Adrenal gland (tissue), 9 donors: ENCODE measurements at regions not wholly inside any gene's neighbourhood (a gene's known extent, or its start where the extent isn't known, plus 50 kb on each side); places are given as distances from the start of the nearest gene placed in this dataset.

ENCODE experiments used
- DNase-seq, 7 donors: peaks; one replicate each; pipeline ENCODE4 v3.0.0-alpha.2; 2019 to 2020
- H3K27ac ChIP-seq, 5 donors: fragments of 200-600 bp; sonication (generic) in 4 of 5; 1 replicate in 3 of 5; 2 replicates in 2 of 5; pipeline versions ENCODE4 v1.5.1 to v1.8.0; 2016 to 2020; ENCODE audit warnings: mild to moderate bottlenecking in 1 of 5
- H3K27me3 ChIP-seq: fragments of 200-600 bp; 2 replicates; pipeline ENCODE4 v1.8.0; 2021
- H3K36me3 ChIP-seq, 2 donors: fragments of 200-600 bp; replicated peaks in 1 of 2; 1 replicate in 1 of 2; 2 replicates in 1 of 2; pipeline versions ENCODE4 v1.5.1 to v1.8.0; 2018 to 2022
- H3K4me1 ChIP-seq, 2 donors: fragments of 200-600 bp; replicated peaks in 1 of 2; 1 replicate in 1 of 2; 2 replicates in 1 of 2; pipeline versions ENCODE4 v1.5.1 to v1.8.0; 2018 to 2021
- H3K4me3 ChIP-seq, 4 donors: fragments of 200-600 bp; sonication (generic) in 3 of 4; one replicate each; pipeline ENCODE4 v1.5.1; 2016 to 2018
- H3K9me3 ChIP-seq, 3 donors: fragments of 200-600 bp; sonication (generic) in 1 of 3; replicated peaks in 1 of 3; 1 replicate in 2 of 3; 2 replicates in 1 of 3; pipeline versions ENCODE4 v1.5.1 to v1.8.0; 2016 to 2021
- POLR2A ChIP-seq, 2 donors: fragments of 450-650 bp; IDR thresholded peaks; one replicate each; pipeline ENCODE4 v1.6.1; 2017; ENCODE audit warnings: antibody characterized with exemption in 2 of 2, mild to moderate bottlenecking in 2 of 2, moderate library complexity in 1 of 2
- WGBS, 4 donors: extraction: QIAGEN DNeasy Blood & Tissue Kit in 2 of 4; methylation state at CpG; one replicate each; pipeline versions ENCODE4 v1.1.5 to v1.1.7; 2013 to 2017; 5-methylcytosine and 5-hydroxymethylcytosine counted together
- intact Hi-C, 2 donors: fragments of 100-400 bp; cut with DNase I; formaldehyde crosslinking; loops; one replicate each; pipeline versions ENCODE4 v1.14.1 to v1.15.0; 2022 to 2023
- TF ChIP-seq, protein P1 (sequence below), 6 experiments: fragments of 450-650 bp in 4 of 6; fragments of 200-600 bp in 2 of 6; sonication (generic) in 1 of 6; IDR thresholded peaks; 1 replicate in 5 of 6; 2 replicates in 1 of 6; pipeline versions ENCODE4 v1.5.1 to v1.8.0; 2016 to 2021; ENCODE audit warnings: antibody characterized with exemption in 6 of 6, mild to moderate bottlenecking in 2 of 6, moderate library complexity in 1 of 6
- donor health status: healthy with polysubstance abuse.
- donor health status: Bipolar disorder and iron deficiency.
- donor health status: DM: yes; HTN: yes; CAD: no.
- donor health status: DM: no; HTN: no; CAD: no.
- donor health status: DM: no; HTN: no; CAD: no.

DNA sequence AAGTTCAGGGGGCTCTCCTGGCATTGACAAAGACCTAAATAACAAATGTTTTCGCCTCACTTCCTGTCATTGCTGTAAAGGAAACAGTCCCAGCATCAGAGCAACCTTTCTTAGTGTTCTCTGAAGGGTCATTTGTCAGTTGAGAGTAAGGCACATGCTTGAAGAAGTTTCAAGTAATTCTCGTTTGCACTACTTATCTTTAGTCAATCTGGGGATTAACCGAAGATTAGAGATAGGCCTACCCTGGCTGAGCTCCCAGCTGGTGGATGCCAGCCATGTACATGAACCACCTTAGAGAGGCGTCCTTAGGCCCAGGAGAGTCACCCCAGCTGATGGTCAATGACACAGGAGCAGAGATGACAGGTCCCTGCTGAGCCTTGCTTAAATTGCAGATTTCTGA lies 189.9 kb upstream of the PGRMC2 start:
- 47 to 63% (median 52%) methylated on average over 4 of the region's 4 CpGs for WGBS, 4 donors
- TF ChIP-seq, protein P1, sequence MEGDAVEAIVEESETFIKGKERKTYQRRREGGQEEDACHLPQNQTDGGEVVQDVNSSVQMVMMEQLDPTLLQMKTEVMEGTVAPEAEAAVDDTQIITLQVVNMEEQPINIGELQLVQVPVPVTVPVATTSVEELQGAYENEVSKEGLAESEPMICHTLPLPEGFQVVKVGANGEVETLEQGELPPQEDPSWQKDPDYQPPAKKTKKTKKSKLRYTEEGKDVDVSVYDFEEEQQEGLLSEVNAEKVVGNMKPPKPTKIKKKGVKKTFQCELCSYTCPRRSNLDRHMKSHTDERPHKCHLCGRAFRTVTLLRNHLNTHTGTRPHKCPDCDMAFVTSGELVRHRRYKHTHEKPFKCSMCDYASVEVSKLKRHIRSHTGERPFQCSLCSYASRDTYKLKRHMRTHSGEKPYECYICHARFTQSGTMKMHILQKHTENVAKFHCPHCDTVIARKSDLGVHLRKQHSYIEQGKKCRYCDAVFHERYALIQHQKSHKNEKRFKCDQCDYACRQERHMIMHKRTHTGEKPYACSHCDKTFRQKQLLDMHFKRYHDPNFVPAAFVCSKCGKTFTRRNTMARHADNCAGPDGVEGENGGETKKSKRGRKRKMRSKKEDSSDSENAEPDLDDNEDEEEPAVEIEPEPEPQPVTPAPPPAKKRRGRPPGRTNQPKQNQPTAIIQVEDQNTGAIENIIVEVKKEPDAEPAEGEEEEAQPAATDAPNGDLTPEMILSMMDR (IDR thresholded peaks at IDR 0.05), result no peak
- TF ChIP-seq POLR2A (IDR thresholded peaks at IDR 0.05), result no peak

GRCh38 chr4:128475597-128475996 lies 188.0 kb upstream of the PGRMC2 start:
- no peaks in the 10 kb centered on the region for H3K27me3 ChIP-seq
- no peaks in the 10 kb centered on the region for H3K36me3 ChIP-seq
- H3K4me1 ChIP-seq, result no peaks in the 10 kb centered on the region
- intact Hi-C loops, result no loop called here
- no peak for DNase-seq
- 96 to 100% (median 99%) methylated on average over 1 of the region's 1 CpG for whole genome bisulfite sequencing, 4 donors
- H3K4me3 ChIP-seq, result no peak overlapping the region
- no peaks in the 10 kb centered on the region for H3K9me3 ChIP-seq
- no peak overlapping the region for H3K27ac ChIP-seq
- TF ChIP-seq POLR2A (IDR thresholded peaks at IDR 0.05), result no peak
- TF ChIP-seq, protein P1 (IDR thresholded peaks at IDR 0.05), result no peak

More for the DNA sequence above, 189.9 kb upstream of the PGRMC2 start:
- Histone ChIP-seq H3K4me3 (no peak overlapping the region), H3K4me1 (no peaks in the 10 kb centered on the region), H3K36me3 (no peaks in the 10 kb centered on the region), H3K27me3 (no peaks in the 10 kb centered on the region), H3K27ac (no peak overlapping the region), H3K9me3 (no peaks in the 10 kb centered on the region)
- DNase-seq, result no peak
- intact Hi-C loops, result no loop called here

DNA sequence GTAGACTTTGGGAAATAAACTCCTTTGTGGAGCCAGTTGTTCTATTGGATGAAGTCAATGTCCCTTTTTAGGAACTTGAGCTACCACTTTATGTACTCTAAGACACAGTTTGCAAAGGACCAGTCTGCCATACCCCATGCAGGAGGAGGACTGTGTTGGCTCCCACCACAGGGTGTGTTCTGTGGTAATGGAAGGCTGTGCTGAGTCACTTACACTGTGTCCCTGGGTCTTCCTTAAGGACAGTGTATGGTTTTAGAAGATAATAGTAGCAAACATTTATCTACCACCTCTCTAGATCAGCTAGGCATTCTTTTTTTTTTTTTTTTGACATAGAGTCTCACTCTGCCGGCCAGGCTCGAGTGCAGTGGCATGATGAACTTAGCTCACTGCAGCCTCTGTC lies 184.0 kb upstream of the PGRMC2 start:
- Histone ChIP-seq H3K27me3 (no peaks in the 10 kb centered on the region), H3K4me3 (no peak overlapping the region), H3K27ac (no peak overlapping the region), H3K9me3 (no peaks in the 10 kb centered on the region), H3K36me3 (no peaks in the 10 kb centered on the region), H3K4me1 (peaks cover 11 to 17% of the 10 kb centered on the region in 2 donors)
- DNase-seq, result no peak
- TF ChIP-seq, protein P1 (IDR thresholded peaks at IDR 0.05), result no peak
- no peak for TF ChIP-seq POLR2A (IDR thresholded peaks at IDR 0.05)
- intact Hi-C loops, result no loop called here
- WGBS, 4 donors, result 95 to 100% (median 97%) methylated on average over 2 of the region's 2 CpGs

DNA sequence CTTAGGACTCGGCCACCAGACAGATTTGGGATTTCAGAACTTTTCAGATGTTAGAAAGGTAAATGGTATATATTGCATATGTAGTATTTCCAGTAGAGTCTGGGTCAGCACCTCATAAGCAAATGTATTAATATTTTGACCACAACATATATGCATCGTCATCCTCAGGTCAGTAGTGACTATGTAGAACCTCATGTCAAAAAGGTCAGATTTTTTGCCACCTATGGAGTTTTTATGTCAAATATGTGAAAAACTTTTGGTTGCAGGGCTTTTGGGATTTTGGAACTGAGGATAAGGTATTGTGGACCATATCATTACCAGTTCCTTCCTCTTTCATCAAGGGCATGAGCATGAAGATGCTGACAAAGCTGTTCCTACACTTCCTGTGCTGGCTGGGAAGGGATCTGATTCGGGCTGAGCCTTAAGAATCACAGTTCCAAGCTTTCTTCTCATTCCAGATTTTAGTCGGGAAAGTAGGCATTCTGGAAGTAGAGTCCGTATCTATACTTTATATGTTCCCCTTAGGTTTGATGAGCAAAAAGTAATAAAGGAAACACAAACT lies 183.0 kb upstream of the PGRMC2 start:
- H3K27ac ChIP-seq, result no peak overlapping the region
- WGBS, 4 donors, result 78 to 86% (median 79%) methylated on average over 5 of the region's 5 CpGs
- H3K4me1 ChIP-seq, result peaks cover 11 to 17% of the 10 kb centered on the region in 2 donors
- intact Hi-C loops, result no loop called here
- TF ChIP-seq, protein P1 (IDR thresholded peaks at IDR 0.05), result no peak
- TF ChIP-seq POLR2A (IDR thresholded peaks at IDR 0.05), result no peak
- H3K9me3 ChIP-seq, result no peaks in the 10 kb centered on the region
- no peak overlapping the region for H3K4me3 ChIP-seq
- no peak for DNase-seq
- H3K36me3 ChIP-seq, result no peaks in the 10 kb centered on the region
- H3K27me3 ChIP-seq, result no peaks in the 10 kb centered on the region
